SK-N-SH (cell line): ENCODE measurements at regions not wholly inside any gene's neighbourhood (a gene's known extent, or its start where the extent isn't known, plus 50 kb on each side); places are given as distances from the start of the nearest gene placed in this dataset.

Experiments
- CTCF ChIA-PET: fragments of 300-600, 350-600 bp; formaldehyde crosslinking; extraction: SDS; loops from one replicate; lab custom pipeline; 2021; lab: Yijun Ruan, JAX
- POLR2A ChIA-PET: fragments of 350-600 bp; sonication (Branson Sonifier 250); formaldehyde crosslinking; extraction: SDS; loops from one replicate; lab custom pipeline; 2020; ENCODE audit warnings: antibody characterized with exemption, inconsistent platforms; lab: Yijun Ruan, JAX
- DNase-seq: peaks from one replicate; pipeline ENCODE4 v3.0.0; 2012
- H2AFZ ChIP-seq: fragments of 200-600 bp; sonication (generic); 2 replicates; pipeline ENCODE4 v1.8.1; 2016; ENCODE audit warnings: antibody characterized with exemption, mild to moderate bottlenecking, low read depth
- H3F3A ChIP-seq: fragments of 200-600 bp; sonication (generic); replicated peaks from 2 replicates; pipeline ENCODE3; 2016; ENCODE audit warnings: antibody characterized with exemption, mild to moderate bottlenecking; ENCODE audit not compliant: insufficient read depth
- H3K27ac ChIP-seq, 2 experiments: fragments of 200-500 bp in 1 of 2; fragments of 200-600 bp in 1 of 2; sonication (Bioruptor generic) in 1 of 2; sonication (generic), shearing (Covaris generic) in 1 of 2; 2 replicates each; pipeline versions ENCODE4 v1.5.1 to v1.6.1; 2014 to 2016; ENCODE audit warnings: low read depth in 2 of 2, inconsistent platforms in 1 of 2, low read length in 1 of 2, mild to moderate bottlenecking in 1 of 2, mixed read lengths in 1 of 2
- H3K27me3 ChIP-seq: fragments of 200-600 bp; sonication (generic), shearing (Covaris generic); 2 replicates; pipeline ENCODE4 v1.6.1; 2016; ENCODE audit warnings: mixed run types; ENCODE audit not compliant: insufficient read depth
- H3K36me3 ChIP-seq, 2 experiments: fragments of 200-500 bp in 1 of 2; fragments of 200-600 bp in 1 of 2; sonication (Bioruptor generic) in 1 of 2; sonication (generic) in 1 of 2; replicated peaks in 1 of 2; 2 replicates each; pipeline versions ENCODE3 to v1.5.1; 2014 to 2016; ENCODE audit warnings: low read length in 1 of 2, mild to moderate bottlenecking in 1 of 2; ENCODE audit not compliant: insufficient read depth in 2 of 2, control insufficient read depth in 1 of 2
- H3K4me1 ChIP-seq, 2 experiments: fragments of 200-500 bp in 1 of 2; fragments of 200-600 bp in 1 of 2; sonication (Bioruptor generic) in 1 of 2; sonication (generic), shearing (Covaris generic) in 1 of 2; 2 replicates each; pipeline versions ENCODE4 v1.5.1 to v1.6.1; 2014 to 2016; ENCODE audit warnings: low read depth in 1 of 2, low read length in 1 of 2, mixed run types in 1 of 2; ENCODE audit not compliant: insufficient read depth in 2 of 2, control insufficient read depth in 1 of 2
- H3K4me2 ChIP-seq: fragments of 200-600 bp; sonication (generic), shearing (Covaris generic); 2 replicates; pipeline ENCODE4 v1.6.1; 2017; ENCODE audit warnings: mixed run types
- H3K4me3 ChIP-seq, 2 experiments: fragments of 200-500 bp in 1 of 2; fragments of 200-600 bp in 1 of 2; sonication (Bioruptor generic) in 1 of 2; sonication (generic), shearing (Covaris generic) in 1 of 2; 2 replicates each; pipeline versions ENCODE4 v1.5.1 to v1.8.1; 2014 to 2016; ENCODE audit warnings: low read depth in 2 of 2, inconsistent platforms in 1 of 2, low read length in 1 of 2, mild to moderate bottlenecking in 1 of 2, mixed read lengths in 1 of 2, moderate library complexity in 1 of 2
- H3K79me2 ChIP-seq: fragments of 200-600 bp; sonication (generic); 2 replicates; pipeline ENCODE4 v1.8.1; 2017; ENCODE audit warnings: mild to moderate bottlenecking; ENCODE audit not compliant: insufficient read depth
- H3K9ac ChIP-seq: fragments of 200-600 bp; sonication (generic); 2 replicates; pipeline ENCODE4 v1.6.1; 2017; ENCODE audit warnings: mixed run types
- H3K9me2 ChIP-seq: fragments of 200-600 bp; sonication (generic); 2 replicates; pipeline ENCODE4 v1.6.1; 2017; ENCODE audit warnings: mixed run types
- H3K9me3 ChIP-seq: fragments of 200-600 bp; sonication (generic); 2 replicates; pipeline ENCODE4 v1.6.1; 2017; ENCODE audit warnings: mixed run types, mild to moderate bottlenecking, moderate library complexity
- H4K20me1 ChIP-seq: fragments of 200-600 bp; sonication (generic); 2 replicates; pipeline ENCODE4 v1.6.1; 2017; ENCODE audit warnings: mild to moderate bottlenecking, mixed run types; ENCODE audit not compliant: insufficient read depth
- EZH2phosphoT487 ChIP-seq: fragments of 200-600 bp; sonication (generic); IDR thresholded peaks from 2 replicates; pipeline ENCODE4 v1.6.1; 2017; ENCODE audit warnings: low read depth, mixed run types, mild to moderate bottlenecking, antibody characterized with exemption, moderate library complexity, borderline replicate concordance
- FOSL2 ChIP-seq: IDR thresholded peaks from 2 replicates; pipeline ENCODE4 v1.4.0; 2012; ENCODE audit warnings: low read depth, mild to moderate bottlenecking, moderate library complexity, borderline replicate concordance
- GABPA ChIP-seq: IDR thresholded peaks from 2 replicates; pipeline ENCODE4 v1.4.0; 2012; ENCODE audit warnings: low read depth, mild to moderate bottlenecking
- IRF3 ChIP-seq: fragments of 150-350 bp; IDR thresholded peaks from 2 replicates; pipeline ENCODE4 v1.6.1; 2016; ENCODE audit warnings: mild to moderate bottlenecking, low read depth, low read length
- MXI1 ChIP-seq: IDR thresholded peaks from 2 replicates; pipeline ENCODE4 v1.6.1; 2012; ENCODE audit warnings: mild to moderate bottlenecking, low read depth, low read length, improper control_type of control experiment
- NFIC ChIP-seq: IDR thresholded peaks from 2 replicates; pipeline ENCODE4 v1.4.0; 2012; ENCODE audit warnings: borderline replicate concordance
- PBX3 ChIP-seq: IDR thresholded peaks from 2 replicates; pipeline ENCODE4; 2012
- RAD21 ChIP-seq: IDR thresholded peaks from 2 replicates; pipeline ENCODE4 v1.6.1; 2012; ENCODE audit warnings: mild to moderate bottlenecking, low read length
- REST ChIP-seq: IDR thresholded peaks from 2 replicates; pipeline ENCODE4 v1.6.1; 2012; ENCODE audit warnings: mild to moderate bottlenecking, low read depth, low read length, moderate library complexity
- SIN3A ChIP-seq: IDR thresholded peaks from 2 replicates; pipeline ENCODE4 v1.6.1; 2012; ENCODE audit warnings: low read depth, mild to moderate bottlenecking, low read length, moderate library complexity, borderline replicate concordance
- TCF12 ChIP-seq: IDR thresholded peaks from 2 replicates; pipeline ENCODE4 v1.4.0; 2012
- USF2 ChIP-seq: fragments of 150-350 bp; IDR thresholded peaks from 2 replicates; pipeline ENCODE4 v1.6.1; 2017; ENCODE audit warnings: antibody characterized with exemption, low read length, low read depth, borderline replicate concordance
- YY1 ChIP-seq: IDR thresholded peaks from 2 replicates; pipeline ENCODE4 v1.4.0; 2012; ENCODE audit warnings: low read depth, mild to moderate bottlenecking
- ZBTB33 ChIP-seq: IDR thresholded peaks from 2 replicates; pipeline ENCODE4 v1.4.0; 2012; ENCODE audit warnings: low read depth, borderline replicate concordance
- WGBS: methylation state at CpG from one replicate; pipeline ENCODE4 v1.1.6; 2017; ENCODE audit warnings: low lambda C conversion rate; 5-methylcytosine and 5-hydroxymethylcytosine counted together

GRCh38 chr3:109679664-109680063, 342.3 kb upstream of the DPPA4 start:
- CTCF ChIA-PET, result no interaction called here
- H3K9me2 ChIP-seq, result no peaks in the 10 kb centered on the region
- no peak overlapping the region for H3K4me2 ChIP-seq
- no peaks in the 10 kb centered on the region for H4K20me1 ChIP-seq
- 78% methylated on average over 4 of the region's 4 CpGs for WGBS
- no peaks in the 10 kb centered on the region for H3K36me3 ChIP-seq
- H3K9me3 ChIP-seq, result no peaks in the 10 kb centered on the region
- no peak overlapping the region for H3K4me3 ChIP-seq
- H2AFZ ChIP-seq, result no peak overlapping the region
- H3K9ac ChIP-seq, result no peak overlapping the region
- no peak overlapping the region for H3K27ac ChIP-seq
- TF ChIP-seq RAD21 (no peak), GABPA (no peak), IRF3 (no peak)
- TF ChIP-seq, all 33 proteins: peak for 0
- POLR2A ChIA-PET, result no interaction called here
- no peaks in the 10 kb centered on the region for H3K27me3 ChIP-seq
- no peak for DNase-seq
- H3F3A ChIP-seq, result peaks cover 2% of the 10 kb centered on the region
- H3K79me2 ChIP-seq, result no peaks in the 10 kb centered on the region
- H3K4me1 ChIP-seq, result no peaks in the 10 kb centered on the region; a peak in 1 of 4 replicates

GRCh38 chr3:109683746-109684145, 346.4 kb upstream of the DPPA4 start:
- Histone ChIP-seq H3K4me1 (no peaks in the 10 kb centered on the region; a peak in 1 of 4 replicates), H3K27ac (peak overlapping the region in 1 of 2 experiments; percentile 92; a peak in 1 of 4 replicates), H3K36me3 (no peaks in the 10 kb centered on the region), H3K4me3 (no peak overlapping the region), H3F3A (peaks cover 21% of the 10 kb centered on the region), H3K9me3 (no peaks in the 10 kb centered on the region), H3K9ac (no peak overlapping the region), H3K27me3 (no peaks in the 10 kb centered on the region), H3K9me2 (no peaks in the 10 kb centered on the region), H3K4me2 (no peak overlapping the region), H4K20me1 (no peaks in the 10 kb centered on the region), H3K79me2 (no peaks in the 10 kb centered on the region), H2AFZ (no peak overlapping the region)
- ChIA-PET CTCF (interaction anchor here (0.5 kb wide), 1 partner anchor 161 kb away, joined by 3 read pairs; no protein-coding TSS in a partner anchor), POLR2A (no interaction called here)
- TF ChIP-seq NFIC (no peak), YY1 (no peak), TCF12 (no peak), EZH2phosphoT487 (no peak), USF2 (no peak), ZBTB33 (no peak), PBX3 (no peak), FOSL2 (no peak), REST (no peak), SIN3A (no peak), MXI1 (no peak)
- DNase-seq, result no peak
